ENCODE measurements at regions not wholly inside any gene's neighbourhood (a gene's known extent, or its start where the extent isn't known, plus 50 kb on each side); places are given as distances from the start of the nearest gene placed in this dataset.

DNA sequence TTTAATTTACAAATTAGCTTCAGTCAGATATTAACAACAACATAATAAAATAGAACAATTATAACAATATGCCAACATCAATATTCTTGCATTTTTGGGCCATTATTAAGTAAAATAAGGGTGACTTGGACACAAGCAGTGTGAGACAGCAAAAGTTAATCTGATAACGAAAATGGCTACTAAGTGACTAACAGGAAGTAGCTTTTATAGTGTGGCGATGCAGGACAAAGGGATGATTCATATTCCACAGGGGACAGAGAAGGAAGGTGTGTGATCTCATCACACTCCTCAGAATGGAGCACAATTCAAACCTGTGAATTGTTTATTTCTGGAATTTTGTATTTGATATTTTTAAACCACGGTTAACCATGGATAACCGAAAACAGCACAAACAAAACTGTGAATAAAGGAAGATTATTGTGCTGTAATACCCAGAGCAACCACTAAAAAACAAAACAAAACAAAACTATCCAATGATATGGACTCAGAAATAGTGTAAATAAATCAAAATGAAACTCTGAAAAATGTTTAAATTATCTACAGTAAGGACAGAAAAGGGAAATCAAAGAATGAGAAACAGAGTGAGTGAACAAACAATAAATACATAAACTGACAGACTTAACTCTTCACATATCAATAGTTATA is 66.9 kb upstream of the TFEC start:
- Histone ChIP-seq H4K20me1 (ENCODE audit: insufficient read depth, low read length) (no peaks in the 10 kb centered on the region), H4K91ac (ENCODE audit: insufficient read depth, low read depth, low read length) (no peak overlapping the region), H3K9me1 (ENCODE audit: insufficient read depth, low read length) (no peaks in the 10 kb centered on the region), H2BK20ac (ENCODE audit: low read depth, low read length) (no peak overlapping the region), H2BK15ac (ENCODE audit: low read depth, low read length) (no peak overlapping the region), H3K36me3 (ENCODE audit: control insufficient read depth, insufficient read depth, low read length) (no peaks in the 10 kb centered on the region), H4K8ac (ENCODE audit: low read depth in 2 of 2, low read length in 2 of 2) (no peak overlapping the region), H3K23ac (ENCODE audit: low read depth, low read length) (no peak overlapping the region), H2AK9ac (replicated peaks; ENCODE audit: low read depth, low read length, poor library complexity) (no peak overlapping the region), H3K4me2 (ENCODE audit: low read depth, low read length) (peak overlapping the region; percentile 35; the same call in 1 of the 2 replicates), H3K4ac (ENCODE audit: low read depth, low read length) (no peak overlapping the region), H2AK5ac (ENCODE audit: low read depth, low read length) (no peak overlapping the region), H3K9me3 (ENCODE audit: control insufficient read depth, insufficient read depth, low read length) (no peaks in the 10 kb centered on the region), H2BK120ac (ENCODE audit: low read depth, low read length) (no peak overlapping the region), H3K9ac (ENCODE audit: low read depth, low read length) (no peak overlapping the region), H3K14ac (replicated peaks; ENCODE audit: low read depth, low read length) (no peak overlapping the region), H3K4me3 (ENCODE audit: insufficient read depth, low read depth, low read length) (no peak overlapping the region), H2AFZ (replicated peaks; ENCODE audit: low read length, poor library complexity) (no peak overlapping the region), H3K27me3 (ENCODE audit: control insufficient read depth, insufficient read depth, low read length) (no peaks in the 10 kb centered on the region), H3K4me1 (ENCODE audit: control insufficient read depth, insufficient read depth, low read length) (no peaks in the 10 kb centered on the region), H3K79me1 (ENCODE audit: low read depth in 1 of 2, low read length in 2 of 2) (no peaks in the 10 kb centered on the region), H4K5ac (ENCODE audit: low read depth, low read length) (peak overlapping the region; percentile 78; the same call in 1 of the 2 replicates), H2BK5ac (ENCODE audit: low read depth, low read length, poor library complexity, severe bottlenecking) (no peak overlapping the region), H3K18ac (ENCODE audit: low read depth, low read length) (no peak overlapping the region), H3K27ac (ENCODE audit: insufficient read depth, low read length) (no peak overlapping the region), H3K56ac (ENCODE audit: extremely low read depth, insufficient read depth, low read length) (no peak overlapping the region)
- dilution Hi-C loops (cut with HindIII; ENCODE audit: low sequenced_read_pairs, unreplicated experiment) (no loop called here), in situ Hi-C loops (cut with MboI; ENCODE audit: low sequenced_read_pairs) (no loop called here), intact Hi-C loops (cut with micrococcal nuclease) (no loop called here)
- ChIA-PET POLR2A (ENCODE audit: unreplicated experiment) (no interaction called here), CTCF (interaction anchor here (1.0 kb wide), 1 partner anchor 14 kb away, joined by 3 read pairs; no protein-coding TSS in a partner anchor)
- no CpG with 5 or more reads among the region's 4 CpGs for WGBS, 2 experiments (ENCODE audit: extremely low coverage in 2 of 2, insufficient read length in 1 of 2)
- no TSS peak for BruUV-seq (replicated peaks)
- TF ChIP-seq MAZ (IDR thresholded peaks at IDR 0.05; ENCODE audit: borderline replicate concordance, low read depth, low read length) (no peak), MXI1 (IDR thresholded peaks at IDR 0.05; ENCODE audit: borderline replicate concordance, low read depth, low read length) (no peak), NFE2L2 (IDR thresholded peaks at IDR 0.05; ENCODE audit: low read depth, low read length) (peak; percentile 57)
- peak; percentile 58 for DNase-seq
- ATAC-seq (ENCODE audit: low read depth) = no peak
